D721Med (cell line): ENCODE measurements at regions not wholly inside any gene's neighbourhood (a gene's known extent, or its start where the extent isn't known, plus 50 kb on each side); places are given as distances from the start of the nearest gene placed in this dataset.

Experiments
- DNase-seq: peaks from one replicate; pipeline ENCODE4 v3.0.0; 2011; ENCODE audit warnings: low spot score; ENCODE audit not compliant: insufficient read length
- FAIRE-seq: peaks from 2 replicates; lab custom pipeline; 2011; peaks lifted over from hg19 to GRCh38; lab: Jason Lieb, UNC
- CTCF ChIP-seq: IDR thresholded peaks from 2 replicates; pipeline ENCODE4 v1.5.1; 2012; ENCODE audit warnings: mild to moderate bottlenecking, control low read depth; ENCODE audit not compliant: insufficient read depth; ENCODE audit errors: missing control alignments

- no peak for TF ChIP-seq CTCF
- FAIRE-seq: no peak
Measured at GRCh38 chrX:22934640-22935039, 65.1 kb upstream of the DDX53 start.

GRCh38 chrX:22944945-22945344 is 54.8 kb upstream of the DDX53 start:
- FAIRE-seq (no peak), DNase-seq (no peak)
- no peak for TF ChIP-seq CTCF

More at GRCh38 chrX:22934640-22935039, 65.1 kb upstream of the DDX53 start:
- DNase-seq: no peak
